ENCODE measurements at regions not wholly inside any gene's neighbourhood (a gene's known extent, or its start where the extent isn't known, plus 50 kb on each side); places are given as distances from the start of the nearest gene placed in this dataset.

DNA sequence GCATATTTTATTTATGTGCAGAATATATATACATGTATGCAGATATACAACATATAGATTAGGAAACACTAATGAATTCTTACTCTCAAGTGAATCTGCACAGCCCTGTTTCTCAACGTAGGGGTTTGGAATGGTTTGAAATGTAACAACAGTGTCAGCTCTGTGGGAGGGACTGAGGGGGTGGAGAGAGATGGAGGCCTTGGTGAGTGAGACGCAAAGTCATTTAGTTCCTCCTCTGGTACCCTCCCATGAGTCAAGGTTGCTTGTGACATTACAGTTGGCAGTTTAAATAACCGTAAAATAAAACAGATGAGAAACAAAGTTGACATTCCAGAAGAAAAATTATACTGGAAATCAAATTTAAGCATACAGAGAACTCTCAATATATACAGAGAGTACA, 313.0 kb upstream of the PRKD1 start:
- ATAC-seq (no peak), DNase-seq (no peak)
- H2AFZ ChIP-seq (ENCODE audit: low read length), result no peak overlapping the region
- no peaks in the 10 kb centered on the region for H3K27me3 ChIP-seq (ENCODE audit: low read length)
- no peaks in the 10 kb centered on the region for H3K36me3 ChIP-seq (ENCODE audit: low read depth, low read length)
- intact Hi-C loops (cut with micrococcal nuclease), result no loop called here
- no peaks in the 10 kb centered on the region for H3F3A ChIP-seq (ENCODE audit: low read length, unreplicated experiment)
- no peaks in the 10 kb centered on the region for H3K79me2 ChIP-seq (ENCODE audit: low read length)
- no peaks in the 10 kb centered on the region for H3K9me3 ChIP-seq (ENCODE audit: low read length)
- TF ChIP-seq EZH2phosphoT487 (IDR thresholded peaks at IDR 0.05; ENCODE audit: borderline replicate concordance, low read length), result no peak
- no peak for TF ChIP-seq EZH2 (IDR thresholded peaks at IDR 0.05; ENCODE audit: low read length, unreplicated experiment)
- TF ChIP-seq, protein P1, sequence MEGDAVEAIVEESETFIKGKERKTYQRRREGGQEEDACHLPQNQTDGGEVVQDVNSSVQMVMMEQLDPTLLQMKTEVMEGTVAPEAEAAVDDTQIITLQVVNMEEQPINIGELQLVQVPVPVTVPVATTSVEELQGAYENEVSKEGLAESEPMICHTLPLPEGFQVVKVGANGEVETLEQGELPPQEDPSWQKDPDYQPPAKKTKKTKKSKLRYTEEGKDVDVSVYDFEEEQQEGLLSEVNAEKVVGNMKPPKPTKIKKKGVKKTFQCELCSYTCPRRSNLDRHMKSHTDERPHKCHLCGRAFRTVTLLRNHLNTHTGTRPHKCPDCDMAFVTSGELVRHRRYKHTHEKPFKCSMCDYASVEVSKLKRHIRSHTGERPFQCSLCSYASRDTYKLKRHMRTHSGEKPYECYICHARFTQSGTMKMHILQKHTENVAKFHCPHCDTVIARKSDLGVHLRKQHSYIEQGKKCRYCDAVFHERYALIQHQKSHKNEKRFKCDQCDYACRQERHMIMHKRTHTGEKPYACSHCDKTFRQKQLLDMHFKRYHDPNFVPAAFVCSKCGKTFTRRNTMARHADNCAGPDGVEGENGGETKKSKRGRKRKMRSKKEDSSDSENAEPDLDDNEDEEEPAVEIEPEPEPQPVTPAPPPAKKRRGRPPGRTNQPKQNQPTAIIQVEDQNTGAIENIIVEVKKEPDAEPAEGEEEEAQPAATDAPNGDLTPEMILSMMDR (conservative IDR thresholded peaks at IDR 0.05; ENCODE audit: low read depth, low read length), result no peak
- no TSS peak for BruUV-seq (replicated peaks)
- no peak overlapping the region for H3K9ac ChIP-seq (ENCODE audit: low read length)
- H3K4me1 ChIP-seq (ENCODE audit: insufficient read depth, low read length), result peaks cover 20% of the 10 kb centered on the region
- no peaks in the 10 kb centered on the region for H3K9me2 ChIP-seq (replicated peaks; ENCODE audit: low read length)
- POLR2A ChIA-PET (ENCODE audit: unreplicated experiment), result no interaction called here
- CTCF ChIA-PET, result no interaction called here
- H3K27ac ChIP-seq (ENCODE audit: low read length), result no peak overlapping the region
- no peak overlapping the region for H3K4me2 ChIP-seq (ENCODE audit: low read length)
- no peak overlapping the region for H3K4me3 ChIP-seq (ENCODE audit: low read length)
- no peaks in the 10 kb centered on the region for H4K20me1 ChIP-seq (ENCODE audit: low read length)

DNA sequence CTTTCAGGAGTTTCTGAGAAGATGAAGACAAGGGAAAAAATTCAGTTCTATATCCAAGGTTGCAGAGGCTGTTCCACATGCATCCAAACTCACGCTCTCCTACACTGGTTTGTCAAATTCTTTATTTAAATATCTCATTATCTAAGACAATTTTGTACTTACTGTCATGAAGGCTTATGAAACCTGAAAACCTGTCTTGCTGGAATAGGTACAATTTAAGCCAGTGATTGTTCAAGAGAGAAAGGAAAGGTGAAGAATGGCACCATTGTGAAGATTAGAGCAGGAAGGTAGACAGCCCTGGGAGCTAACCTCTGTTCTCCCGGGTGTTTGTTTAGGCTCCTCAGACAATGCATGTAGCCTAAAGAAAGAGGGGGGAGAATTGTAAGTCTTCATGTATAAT, 315.1 kb upstream of the PRKD1 start:
- H4K20me1 ChIP-seq (ENCODE audit: low read length), result no peaks in the 10 kb centered on the region
- DNase-seq (peak; percentile 22), ATAC-seq (no peak)
- no peaks in the 10 kb centered on the region for H3F3A ChIP-seq (ENCODE audit: low read length, unreplicated experiment)
- H3K36me3 ChIP-seq (ENCODE audit: low read depth, low read length), result no peaks in the 10 kb centered on the region
- peaks cover 20% of the 10 kb centered on the region for H3K4me1 ChIP-seq (ENCODE audit: insufficient read depth, low read length)
- intact Hi-C loops (cut with micrococcal nuclease), result no loop called here
- no TSS peak for BruUV-seq (replicated peaks)
- H3K9ac ChIP-seq (ENCODE audit: low read length), result no peak overlapping the region
- no peaks in the 10 kb centered on the region for H3K79me2 ChIP-seq (ENCODE audit: low read length)
- H3K27ac ChIP-seq (ENCODE audit: low read length), result no peak overlapping the region
- no peak for TF ChIP-seq EZH2phosphoT487 (IDR thresholded peaks at IDR 0.05; ENCODE audit: borderline replicate concordance, low read length)
- no peak for TF ChIP-seq EZH2 (IDR thresholded peaks at IDR 0.05; ENCODE audit: low read length, unreplicated experiment)
- TF ChIP-seq, protein P1 (conservative IDR thresholded peaks at IDR 0.05; ENCODE audit: low read depth, low read length), result no peak
- peak overlapping the region; percentile 48; the same call in 1 of the 2 replicates for H3K4me2 ChIP-seq (ENCODE audit: low read length)
- POLR2A ChIA-PET (ENCODE audit: unreplicated experiment), result no interaction called here
- no peaks in the 10 kb centered on the region for H3K9me3 ChIP-seq (ENCODE audit: low read length)
- no peak overlapping the region for H3K4me3 ChIP-seq (ENCODE audit: low read length)
- CTCF ChIA-PET, result no interaction called here
- no peak overlapping the region for H2AFZ ChIP-seq (ENCODE audit: low read length)
- no peaks in the 10 kb centered on the region for H3K9me2 ChIP-seq (replicated peaks; ENCODE audit: low read length)
- no peaks in the 10 kb centered on the region for H3K27me3 ChIP-seq (ENCODE audit: low read length)

DNA sequence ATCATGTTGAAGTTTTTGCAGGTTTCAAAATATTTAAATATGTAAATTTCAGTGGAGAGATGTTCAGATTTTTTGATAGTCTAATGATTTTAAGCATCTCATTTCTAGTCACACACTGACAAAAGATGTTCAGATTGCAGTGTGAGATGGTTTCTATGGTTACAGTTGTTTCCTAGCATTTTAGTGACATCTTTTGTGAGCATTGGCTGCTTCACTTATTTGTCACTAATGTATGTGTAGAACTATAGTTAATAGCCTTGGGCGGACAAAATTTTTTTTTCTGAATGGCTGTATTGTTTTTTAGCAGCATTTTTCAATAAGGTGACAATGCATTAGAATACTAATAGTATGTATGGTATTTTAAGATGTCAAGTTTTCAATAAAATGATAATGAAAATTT, 315.6 kb upstream of the PRKD1 start:
- peak overlapping the region; percentile 48 for H3K4me2 ChIP-seq (ENCODE audit: low read length)
- DNase-seq (peak; percentile 50), ATAC-seq (peak; percentile 31; the same call in 1 of the 2 replicates)
- no peaks in the 10 kb centered on the region for H3K9me2 ChIP-seq (replicated peaks; ENCODE audit: low read length)
- CTCF ChIA-PET, result no interaction called here
- peaks cover 20% of the 10 kb centered on the region for H3K4me1 ChIP-seq (ENCODE audit: insufficient read depth, low read length)
- no peak overlapping the region for H3K4me3 ChIP-seq (ENCODE audit: low read length)
- H3K27me3 ChIP-seq (ENCODE audit: low read length), result no peaks in the 10 kb centered on the region
- no peak overlapping the region for H2AFZ ChIP-seq (ENCODE audit: low read length)
- H4K20me1 ChIP-seq (ENCODE audit: low read length), result no peaks in the 10 kb centered on the region
- H3K9ac ChIP-seq (ENCODE audit: low read length), result 0 out of 2 replicates have a peak overlapping the region, but pooled peaks have one; percentile 5
- peak overlapping the region; percentile 44 for H3K27ac ChIP-seq (ENCODE audit: low read length)
- intact Hi-C loops (cut with micrococcal nuclease), result no loop called here
- POLR2A ChIA-PET (ENCODE audit: unreplicated experiment), result no interaction called here
- TF ChIP-seq EZH2 (IDR thresholded peaks at IDR 0.05; ENCODE audit: low read length, unreplicated experiment), result no peak
- H3F3A ChIP-seq (ENCODE audit: low read length, unreplicated experiment), result no peaks in the 10 kb centered on the region
- no TSS peak for BruUV-seq (replicated peaks)
- no peaks in the 10 kb centered on the region for H3K79me2 ChIP-seq (ENCODE audit: low read length)
- H3K9me3 ChIP-seq (ENCODE audit: low read length), result no peaks in the 10 kb centered on the region
- no peaks in the 10 kb centered on the region for H3K36me3 ChIP-seq (ENCODE audit: low read depth, low read length)
